CD14-positive monocyte (primary cell): ENCODE measurements at regions not wholly inside any gene's neighbourhood (a gene's known extent, or its start where the extent isn't known, plus 50 kb on each side); places are given as distances from the start of the nearest gene placed in this dataset.

ENCODE experiments used
- DNase-seq, 3 donors: peaks; one replicate each; pipeline ENCODE4 v3.0.0-alpha.2; 2011 to 2022
- H2AFZ ChIP-seq: 2 replicates; pipeline ENCODE4 v1.6.0; 2012; ENCODE audit warnings: mild to moderate bottlenecking, low read depth, low read length, inconsistent platforms; ENCODE audit not compliant: insufficient read depth, poor library complexity, severe bottlenecking
- H3K27ac ChIP-seq, 2 donors: 1 replicate in 1 of 2; 2 replicates in 1 of 2; pipeline ENCODE4 v1.5.1; 2012 to 2013; ENCODE audit warnings: low read length in 2 of 2, control low read depth in 1 of 2, inconsistent platforms in 1 of 2, low read depth in 1 of 2, mild to moderate bottlenecking in 1 of 2
- H3K27me3 ChIP-seq, 2 donors: one replicate each; pipeline versions ENCODE4 v1.6.0 to v1.6.1; 2011 to 2013; ENCODE audit warnings: low read length in 2 of 2; ENCODE audit not compliant: control insufficient read depth in 2 of 2, insufficient read depth in 2 of 2
- H3K36me3 ChIP-seq, 2 donors: replicated peaks in 1 of 2; 1 replicate in 1 of 2; 2 replicates in 1 of 2; pipeline versions ENCODE4 v1.5.1 to v1.6.1; 2012 to 2013; ENCODE audit warnings: low read length in 2 of 2, control low read depth in 1 of 2, inconsistent platforms in 1 of 2, mild to moderate bottlenecking in 1 of 2; ENCODE audit not compliant: insufficient read depth in 2 of 2, control insufficient read depth in 1 of 2
- H3K4me1 ChIP-seq, 2 donors: 1 replicate in 1 of 2; 2 replicates in 1 of 2; pipeline versions ENCODE4 v1.5.1 to v1.6.1; 2012 to 2013; ENCODE audit warnings: low read length in 2 of 2, control low read depth in 1 of 2, inconsistent platforms in 1 of 2, mild to moderate bottlenecking in 1 of 2, moderate library complexity in 1 of 2; ENCODE audit not compliant: insufficient read depth in 2 of 2, control insufficient read depth in 1 of 2
- H3K4me2 ChIP-seq: replicated peaks from 2 replicates; pipeline ENCODE3; 2012; ENCODE audit warnings: low read length, moderate library complexity, mild to moderate bottlenecking; ENCODE audit not compliant: poor library complexity, severe bottlenecking; ENCODE audit errors: extremely low read depth
- H3K4me3 ChIP-seq, 3 experiments: fragments of 200-600 bp in 1 of 3; sonication (generic) in 1 of 3; replicated peaks in 1 of 3; 1 replicate in 2 of 3; 2 replicates in 1 of 3; pipeline ENCODE4 v1.5.1; 2011 to 2013; ENCODE audit warnings: low read length in 3 of 3, mild to moderate bottlenecking in 3 of 3, control low read depth in 2 of 3, low read depth in 2 of 3, inconsistent platforms in 1 of 3, moderate library complexity in 1 of 3
- H3K79me2 ChIP-seq: 2 replicates; pipeline ENCODE4 v1.6.0; 2012; ENCODE audit warnings: mild to moderate bottlenecking, control low read depth, inconsistent platforms, low read length, moderate library complexity; ENCODE audit not compliant: insufficient read depth
- H3K9ac ChIP-seq: 2 replicates; pipeline ENCODE4 v1.6.0; 2017; ENCODE audit warnings: low read length, mild to moderate bottlenecking; ENCODE audit not compliant: insufficient read depth, poor library complexity, severe bottlenecking
- H3K9me3 ChIP-seq, 2 donors: replicated peaks in 1 of 2; 1 replicate in 1 of 2; 2 replicates in 1 of 2; pipeline versions ENCODE4 v1.5.1 to v1.6.1; 2012 to 2013; ENCODE audit warnings: low read length in 2 of 2, control low read depth in 1 of 2; ENCODE audit not compliant: control insufficient read depth in 1 of 2, insufficient read depth in 1 of 2
- H4K20me1 ChIP-seq: 2 replicates; pipeline ENCODE4 v1.6.0; 2012; ENCODE audit warnings: mild to moderate bottlenecking, low read length, control low read depth, moderate library complexity; ENCODE audit not compliant: insufficient read depth
- H3K27ac Mint-ChIP-seq, 7 donors: one replicate each; pipeline ENCODE4 v1.8.0; 2020; ENCODE audit warnings: mild to moderate bottlenecking in 7 of 7, mixed read lengths in 7 of 7, moderate library complexity in 6 of 7, inconsistent platforms in 2 of 7
- H3K27me3 Mint-ChIP-seq, 3 donors: one replicate each; pipeline ENCODE4 v1.8.0; 2021 to 2022; ENCODE audit warnings: low read depth in 3 of 3, mild to moderate bottlenecking in 3 of 3, mixed read lengths in 3 of 3, moderate library complexity in 3 of 3, inconsistent platforms in 1 of 3
- H3K36me3 Mint-ChIP-seq, 2 donors: one replicate each; pipeline ENCODE4 v1.8.0; 2020; ENCODE audit warnings: mixed read lengths in 2 of 2, inconsistent platforms in 1 of 2, mild to moderate bottlenecking in 1 of 2
- H3K4me1 Mint-ChIP-seq: one replicate; pipeline ENCODE4 v1.8.0; 2020; ENCODE audit warnings: mild to moderate bottlenecking, mixed read lengths
- H3K4me3 Mint-ChIP-seq, 2 donors: one replicate each; pipeline ENCODE4 v1.8.0; 2020; ENCODE audit warnings: mild to moderate bottlenecking in 2 of 2, mixed read lengths in 2 of 2, moderate library complexity in 1 of 2
- H3K9me3 Mint-ChIP-seq, 7 donors: one replicate each; pipeline ENCODE4 v1.8.0; 2020 to 2022; ENCODE audit warnings: mixed read lengths in 7 of 7, mild to moderate bottlenecking in 6 of 7, moderate library complexity in 6 of 7, inconsistent platforms in 2 of 7
- CTCF ChIP-seq: fragments of 200-600 bp; IDR thresholded peaks from one replicate; pipeline ENCODE4 v1.8.0; 2022; ENCODE audit warnings: antibody characterized with exemption, mild to moderate bottlenecking
- WGBS: methylation state at CpG from one replicate; pipeline ENCODE4 v1.1.5; 2013; ENCODE audit warnings: missing lambda C conversion rate; ENCODE audit not compliant: insufficient coverage; 5-methylcytosine and 5-hydroxymethylcytosine counted together
- intact Hi-C, 2 donors: fragments of 100-400 bp; cut with micrococcal nuclease; formaldehyde crosslinking; loops; one replicate each; pipeline versions ENCODE4 v1.15.0 to v1.15.1; 2023

GRCh38 chr10:64546073-64546472, 1024.9 kb downstream of the REEP3 start:
- H3K36me3 Mint-ChIP-seq: no peaks in the 10 kb centered on the region
- no CpG with 5 or more reads among the region's 3 CpGs for WGBS
- no peak for TF ChIP-seq CTCF

GRCh38 chr10:64547168-64547567, 1026.0 kb downstream of the REEP3 start:
- intact Hi-C loops: no loop called here
- H3K79me2 ChIP-seq: no peaks in the 10 kb centered on the region
- H3K9me3 ChIP-seq: no peaks in the 10 kb centered on the region
- H3K4me3 ChIP-seq: no peak overlapping the region
- no peaks in the 10 kb centered on the region for H3K27me3 ChIP-seq
- no peaks in the 10 kb centered on the region for H3K4me1 ChIP-seq
- H3K36me3 Mint-ChIP-seq: no peaks in the 10 kb centered on the region
- WGBS: no CpG with 5 or more reads among the region's 3 CpGs
- no peak overlapping the region for H3K4me2 ChIP-seq
- no peaks in the 10 kb centered on the region for H4K20me1 ChIP-seq
- H3K9ac ChIP-seq: no peak overlapping the region
- no peak overlapping the region for H3K27ac Mint-ChIP-seq
- no peak for DNase-seq
- no peak for TF ChIP-seq CTCF
- H3K27ac ChIP-seq: no peak overlapping the region
- peaks cover 0 to 2% (median 0%) of the 10 kb centered on the region in 3 donors for H3K27me3 Mint-ChIP-seq
- H3K4me1 Mint-ChIP-seq: no peaks in the 10 kb centered on the region
- H3K4me3 Mint-ChIP-seq: no peak overlapping the region
- H3K36me3 ChIP-seq: no peaks in the 10 kb centered on the region
- H2AFZ ChIP-seq: no peak overlapping the region
- H3K9me3 Mint-ChIP-seq: peaks cover 0 to 3% (median 0%) of the 10 kb centered on the region in 7 donors

More at GRCh38 chr10:64546073-64546472, 1024.9 kb downstream of the REEP3 start:
- H3K27ac Mint-ChIP-seq: no peak overlapping the region
- peaks cover 0 to 3% (median 0%) of the 10 kb centered on the region in 7 donors for H3K9me3 Mint-ChIP-seq
- Histone ChIP-seq H3K9ac (no peak overlapping the region), H3K4me2 (no peak overlapping the region), H2AFZ (no peak overlapping the region), H3K27me3 (no peaks in the 10 kb centered on the region), H3K36me3 (no peaks in the 10 kb centered on the region), H3K9me3 (no peaks in the 10 kb centered on the region), H3K4me3 (no peak overlapping the region), H3K4me1 (no peaks in the 10 kb centered on the region), H4K20me1 (no peaks in the 10 kb centered on the region), H3K27ac (no peak overlapping the region), H3K79me2 (no peaks in the 10 kb centered on the region)
- DNase-seq: no peak
- no peak overlapping the region for H3K4me3 Mint-ChIP-seq
- H3K27me3 Mint-ChIP-seq: peaks cover 0 to 2% (median 0%) of the 10 kb centered on the region in 3 donors
- intact Hi-C loops: no loop called here
- H3K4me1 Mint-ChIP-seq: no peaks in the 10 kb centered on the region
